ENCODE measurements at regions not wholly inside any gene's neighbourhood (a gene's known extent, or its start where the extent isn't known, plus 50 kb on each side); places are given as distances from the start of the nearest gene placed in this dataset.

GRCh38 chr13:65553096-65553727 lies 1676.9 kb downstream of the PCDH9 start:
- DNase-seq (ENCODE audit: low spot score) = no peak
- no peak for TF ChIP-seq CTCF (IDR thresholded peaks at IDR 0.05)
- no peak for ATAC-seq (ENCODE audit: low FRiP score)

- ATAC-seq (ENCODE audit: low FRiP score) (no peak), DNase-seq (ENCODE audit: low spot score) (no peak)
- no peak for TF ChIP-seq CTCF (IDR thresholded peaks at IDR 0.05)
These were observed 1678.9 kb downstream of the PCDH9 start for GRCh38 chr13:65551208-65551607.

GRCh38 chr13:65540175-65540574 lies 1690.0 kb downstream of the PCDH9 start:
- no peak for TF ChIP-seq CTCF (IDR thresholded peaks at IDR 0.05)

GRCh38 chr13:65535370-65535769 lies 1694.8 kb downstream of the PCDH9 start:
- no peak for TF ChIP-seq CTCF (IDR thresholded peaks at IDR 0.05)
- ATAC-seq (ENCODE audit: low FRiP score) = no peak
- DNase-seq (ENCODE audit: low spot score) = no peak

More at GRCh38 chr13:65540175-65540574, 1690.0 kb downstream of the PCDH9 start:
- no peak for ATAC-seq (ENCODE audit: low FRiP score)
- no peak for DNase-seq (ENCODE audit: low spot score)

- no peak for ATAC-seq (ENCODE audit: low FRiP score)
- DNase-seq (ENCODE audit: low spot score) = no peak
- no peak for TF ChIP-seq CTCF (IDR thresholded peaks at IDR 0.05)
These were observed 1697.9 kb downstream of the PCDH9 start for GRCh38 chr13:65532231-65532630.

GRCh38 chr13:65530688-65531087 lies 1699.4 kb downstream of the PCDH9 start:
- TF ChIP-seq CTCF (IDR thresholded peaks at IDR 0.05) = no peak
- ATAC-seq (ENCODE audit: low FRiP score) (no peak), DNase-seq (ENCODE audit: low spot score) (no peak)

GRCh38 chr13:65529541-65529940 lies 1700.6 kb downstream of the PCDH9 start:
- no peak for ATAC-seq (ENCODE audit: low FRiP score)

More at GRCh38 chr13:65529541-65529940, 1700.6 kb downstream of the PCDH9 start:
- no peak for DNase-seq (ENCODE audit: low spot score)
- no peak for TF ChIP-seq CTCF (IDR thresholded peaks at IDR 0.05)

Data from omental fat pad (tissue), 3 donors.